ENCODE measurements at regions not wholly inside any gene's neighbourhood (a gene's known extent, or its start where the extent isn't known, plus 50 kb on each side); places are given as distances from the start of the nearest gene placed in this dataset.

DNA sequence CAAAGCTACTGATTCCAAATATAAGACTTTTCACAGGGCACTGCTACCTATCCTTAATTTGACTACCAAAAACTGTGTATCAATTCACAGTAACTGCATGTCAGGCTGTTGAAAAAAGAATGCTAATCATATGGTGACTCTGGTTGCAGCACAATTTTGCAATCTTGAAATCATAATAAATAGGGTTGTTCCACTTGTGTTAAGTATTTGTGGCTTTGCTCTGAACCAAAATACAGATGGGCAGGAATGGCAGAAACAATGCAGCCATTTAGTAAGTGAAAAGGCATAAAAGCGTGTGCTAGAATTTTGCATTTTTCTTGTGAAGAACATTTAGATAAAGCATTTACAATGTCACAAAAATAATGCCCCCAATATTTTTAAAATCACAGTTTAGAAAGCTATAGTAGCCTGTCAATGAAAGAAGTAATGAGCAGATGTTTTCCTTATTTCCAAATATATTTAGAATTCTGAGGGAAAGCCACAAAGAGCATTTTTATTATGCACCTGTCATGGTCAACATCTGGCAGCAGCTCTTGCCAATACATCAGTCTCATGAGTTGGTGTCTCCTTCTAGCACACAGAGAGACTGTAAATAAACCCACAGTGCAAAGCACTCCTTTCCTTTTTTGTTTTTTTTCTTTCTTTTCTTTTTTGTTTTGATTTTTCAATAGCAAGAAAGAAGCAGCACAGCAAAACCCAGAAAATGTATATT, 54.8 kb upstream of the PAM start:
- TF ChIP-seq, protein P1, sequence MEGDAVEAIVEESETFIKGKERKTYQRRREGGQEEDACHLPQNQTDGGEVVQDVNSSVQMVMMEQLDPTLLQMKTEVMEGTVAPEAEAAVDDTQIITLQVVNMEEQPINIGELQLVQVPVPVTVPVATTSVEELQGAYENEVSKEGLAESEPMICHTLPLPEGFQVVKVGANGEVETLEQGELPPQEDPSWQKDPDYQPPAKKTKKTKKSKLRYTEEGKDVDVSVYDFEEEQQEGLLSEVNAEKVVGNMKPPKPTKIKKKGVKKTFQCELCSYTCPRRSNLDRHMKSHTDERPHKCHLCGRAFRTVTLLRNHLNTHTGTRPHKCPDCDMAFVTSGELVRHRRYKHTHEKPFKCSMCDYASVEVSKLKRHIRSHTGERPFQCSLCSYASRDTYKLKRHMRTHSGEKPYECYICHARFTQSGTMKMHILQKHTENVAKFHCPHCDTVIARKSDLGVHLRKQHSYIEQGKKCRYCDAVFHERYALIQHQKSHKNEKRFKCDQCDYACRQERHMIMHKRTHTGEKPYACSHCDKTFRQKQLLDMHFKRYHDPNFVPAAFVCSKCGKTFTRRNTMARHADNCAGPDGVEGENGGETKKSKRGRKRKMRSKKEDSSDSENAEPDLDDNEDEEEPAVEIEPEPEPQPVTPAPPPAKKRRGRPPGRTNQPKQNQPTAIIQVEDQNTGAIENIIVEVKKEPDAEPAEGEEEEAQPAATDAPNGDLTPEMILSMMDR (IDR thresholded peaks at IDR 0.05; ENCODE audit: insufficient read depth, low read depth, low read length): no peak
- no peak for TF ChIP-seq EZH2 (IDR thresholded peaks at IDR 0.05; ENCODE audit: insufficient read depth, low read length)
